ENCODE measurements at regions not wholly inside any gene's neighbourhood (a gene's known extent, or its start where the extent isn't known, plus 50 kb on each side); places are given as distances from the start of the nearest gene placed in this dataset.

DNA sequence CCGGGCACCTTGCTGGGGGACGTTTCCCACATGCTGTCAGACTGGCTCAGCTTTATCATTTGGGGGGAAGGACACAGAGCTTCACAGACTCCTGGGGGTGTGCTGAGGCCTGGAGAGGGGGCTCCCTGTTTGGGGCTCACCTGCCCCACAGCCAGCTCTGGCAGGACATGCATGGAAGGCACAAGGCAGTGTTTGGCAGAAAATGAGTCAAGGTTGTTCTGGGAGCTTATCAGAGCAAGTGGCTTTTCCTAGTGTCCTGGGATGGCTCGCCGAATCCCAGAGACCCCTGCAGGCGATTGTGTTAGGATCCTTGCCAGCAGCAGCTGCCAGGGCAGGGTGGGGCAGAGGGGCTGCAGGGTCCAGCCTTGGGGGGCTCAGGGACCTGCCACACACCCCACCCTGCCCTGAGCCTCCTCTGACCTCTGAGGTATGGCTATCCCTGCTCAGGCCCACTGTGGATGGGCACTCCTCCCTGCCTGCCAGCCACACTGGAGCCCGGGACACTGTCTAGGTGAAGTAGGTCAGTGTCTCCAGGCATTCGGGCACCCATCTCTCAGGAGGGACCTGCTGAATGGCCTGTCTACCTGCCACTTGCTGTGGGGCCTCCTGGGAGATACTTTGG is 1323.0 kb downstream of the BRD1 start:
- TF ChIP-seq CTCF (IDR thresholded peaks at IDR 0.05; ENCODE audit: low read depth, low read length, poor library complexity, severe bottlenecking): no peak
- TF ChIP-seq EZH2phosphoT487 (IDR thresholded peaks at IDR 0.05; ENCODE audit: borderline replicate concordance, low read length): no peak
